ENCODE measurements at regions not wholly inside any gene's neighbourhood (a gene's known extent, or its start where the extent isn't known, plus 50 kb on each side); places are given as distances from the start of the nearest gene placed in this dataset.

GRCh38 chr2:17413036-17413435 lies 105.2 kb downstream of the RAD51AP2 start:
- DNase-seq (no peak), ATAC-seq (ENCODE audit: poor library complexity) (no peak)
- Histone ChIP-seq H3K27me3 (ENCODE audit: control insufficient read depth in 1 of 2, insufficient read depth in 2 of 2, low read length in 2 of 2) (no peaks in the 10 kb centered on the region), H3K4me3 (ENCODE audit: low read length) (no peak overlapping the region), H3K27ac (ENCODE audit: low read depth in 1 of 2, low read length in 2 of 2) (no peak overlapping the region), H3K36me3 (ENCODE audit: insufficient read depth, low read length) (no peaks in the 10 kb centered on the region), H3K4me1 (ENCODE audit: insufficient read depth, low read length) (no peaks in the 10 kb centered on the region), H3K9me3 (ENCODE audit: control insufficient read depth in 1 of 2, insufficient read depth in 1 of 2, low read length in 2 of 2) (no peaks in the 10 kb centered on the region)
- Mint-ChIP-seq H3K36me3 (ENCODE audit: low read depth) (no peaks in the 10 kb centered on the region), H3K4me1 (ENCODE audit: low read depth) (no peaks in the 10 kb centered on the region), H3K27me3 (no peaks in the 10 kb centered on the region), H3K9me3 (peaks cover 9% of the 10 kb centered on the region), H3K4me3 (no peak overlapping the region), H3K27ac (no peak overlapping the region)
- intact Hi-C loops (cut with DNase I, micrococcal nuclease): no loop called here
- CTCF ChIA-PET: no interaction called here
- POLR2A ChIA-PET: no interaction called here
- TF ChIP-seq CTCF (IDR thresholded peaks at IDR 0.05): no peak

GRCh38 chr2:17401096-17401495 lies 117.1 kb downstream of the RAD51AP2 start:
- no peaks in the 10 kb centered on the region for H3K9me3 ChIP-seq (ENCODE audit: control insufficient read depth in 1 of 2, insufficient read depth in 1 of 2, low read length in 2 of 2)
- peaks cover 13% of the 10 kb centered on the region for H3K9me3 Mint-ChIP-seq
- H3K36me3 Mint-ChIP-seq (ENCODE audit: low read depth): no peaks in the 10 kb centered on the region
- H3K4me1 ChIP-seq (ENCODE audit: insufficient read depth, low read length): no peaks in the 10 kb centered on the region
- H3K36me3 ChIP-seq (ENCODE audit: insufficient read depth, low read length): no peaks in the 10 kb centered on the region
- no peaks in the 10 kb centered on the region for H3K27me3 ChIP-seq (ENCODE audit: control insufficient read depth in 1 of 2, insufficient read depth in 2 of 2, low read length in 2 of 2)
- TF ChIP-seq CTCF (IDR thresholded peaks at IDR 0.05): no peak
- no peaks in the 10 kb centered on the region for H3K27me3 Mint-ChIP-seq
- ATAC-seq (ENCODE audit: poor library complexity): no peak
- no peak overlapping the region for H3K27ac ChIP-seq (ENCODE audit: low read depth in 1 of 2, low read length in 2 of 2)
- H3K4me3 ChIP-seq (ENCODE audit: low read length): no peak overlapping the region
- no peaks in the 10 kb centered on the region for H3K4me1 Mint-ChIP-seq (ENCODE audit: low read depth)
- H3K4me3 Mint-ChIP-seq: no peak overlapping the region
- intact Hi-C loops (cut with DNase I, micrococcal nuclease): no loop called here
- no peak for DNase-seq
- ChIA-PET CTCF (no interaction called here), POLR2A (no interaction called here)
- H3K27ac Mint-ChIP-seq: no peak overlapping the region

GRCh38 chr2:17398770-17399169 lies 119.5 kb downstream of the RAD51AP2 start:
- ATAC-seq (ENCODE audit: poor library complexity) (no peak), DNase-seq (no peak)
- H3K9me3 Mint-ChIP-seq: peaks cover 13% of the 10 kb centered on the region
- intact Hi-C loops (cut with DNase I, micrococcal nuclease): no loop called here
- POLR2A ChIA-PET: no interaction called here
- H3K27ac Mint-ChIP-seq: no peak overlapping the region
- Histone ChIP-seq H3K27me3 (ENCODE audit: control insufficient read depth in 1 of 2, insufficient read depth in 2 of 2, low read length in 2 of 2) (no peaks in the 10 kb centered on the region), H3K27ac (ENCODE audit: low read depth in 1 of 2, low read length in 2 of 2) (no peak overlapping the region), H3K4me3 (ENCODE audit: low read length) (no peak overlapping the region), H3K36me3 (ENCODE audit: insufficient read depth, low read length) (no peaks in the 10 kb centered on the region), H3K9me3 (ENCODE audit: control insufficient read depth in 1 of 2, insufficient read depth in 1 of 2, low read length in 2 of 2) (no peaks in the 10 kb centered on the region), H3K4me1 (ENCODE audit: insufficient read depth, low read length) (no peaks in the 10 kb centered on the region)
- no peaks in the 10 kb centered on the region for H3K36me3 Mint-ChIP-seq (ENCODE audit: low read depth)
- H3K4me1 Mint-ChIP-seq (ENCODE audit: low read depth): no peaks in the 10 kb centered on the region
- H3K4me3 Mint-ChIP-seq: no peak overlapping the region
- TF ChIP-seq CTCF (IDR thresholded peaks at IDR 0.05): no peak
- H3K27me3 Mint-ChIP-seq: no peaks in the 10 kb centered on the region
- CTCF ChIA-PET: interaction anchor here (1.2 kb wide), 1 partner anchor 12 kb away, joined by 3 read pairs; no protein-coding TSS in a partner anchor
